Prostate gland (tissue), 2 donors: ENCODE measurements at regions not wholly inside any gene's neighbourhood (a gene's known extent, or its start where the extent isn't known, plus 50 kb on each side); places are given as distances from the start of the nearest gene placed in this dataset.

Source experiments
- POLR2A ChIP-seq: fragments of 450-650 bp; IDR thresholded peaks from one replicate; pipeline ENCODE4 v1.6.1; 2016; ENCODE audit warnings: antibody characterized with exemption, mild to moderate bottlenecking
- POLR2AphosphoS5 ChIP-seq: sonication (generic); formaldehyde crosslinking; IDR thresholded peaks from one replicate; pipeline ENCODE4 v1.6.1; 2017; ENCODE audit warnings: antibody characterized with exemption
- TF ChIP-seq, protein P1 (sequence below), 4 experiments: fragments of 200-600 bp in 2 of 4; fragments of 450-650 bp in 2 of 4; sonication (generic) in 2 of 4; IDR thresholded peaks; 1 replicate in 3 of 4; 2 replicates in 1 of 4; pipeline ENCODE4 v1.5.1; 2016 to 2019; ENCODE audit warnings: antibody characterized with exemption in 4 of 4, mild to moderate bottlenecking in 2 of 4, moderate library complexity in 2 of 4

DNA sequence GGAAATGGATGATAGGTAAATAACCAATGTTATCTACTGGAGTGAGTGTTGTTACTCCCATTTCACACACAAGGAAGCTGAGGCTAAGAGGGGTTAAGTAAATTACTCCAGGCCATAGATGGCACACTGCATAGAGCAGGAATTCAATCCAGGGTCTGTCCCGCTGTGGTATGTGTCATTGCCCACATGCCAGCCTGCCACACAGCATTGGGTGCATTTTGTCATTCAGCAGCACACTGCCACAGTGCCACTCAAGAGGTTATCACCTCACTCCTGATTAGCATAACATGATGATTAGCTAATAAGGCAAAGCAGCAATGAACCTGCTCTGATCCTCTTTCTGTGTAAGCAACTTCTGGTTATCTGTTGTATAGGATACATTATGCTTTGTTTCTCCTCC, 157.4 kb upstream of the CTNNB1 start:
- TF ChIP-seq, protein P1, sequence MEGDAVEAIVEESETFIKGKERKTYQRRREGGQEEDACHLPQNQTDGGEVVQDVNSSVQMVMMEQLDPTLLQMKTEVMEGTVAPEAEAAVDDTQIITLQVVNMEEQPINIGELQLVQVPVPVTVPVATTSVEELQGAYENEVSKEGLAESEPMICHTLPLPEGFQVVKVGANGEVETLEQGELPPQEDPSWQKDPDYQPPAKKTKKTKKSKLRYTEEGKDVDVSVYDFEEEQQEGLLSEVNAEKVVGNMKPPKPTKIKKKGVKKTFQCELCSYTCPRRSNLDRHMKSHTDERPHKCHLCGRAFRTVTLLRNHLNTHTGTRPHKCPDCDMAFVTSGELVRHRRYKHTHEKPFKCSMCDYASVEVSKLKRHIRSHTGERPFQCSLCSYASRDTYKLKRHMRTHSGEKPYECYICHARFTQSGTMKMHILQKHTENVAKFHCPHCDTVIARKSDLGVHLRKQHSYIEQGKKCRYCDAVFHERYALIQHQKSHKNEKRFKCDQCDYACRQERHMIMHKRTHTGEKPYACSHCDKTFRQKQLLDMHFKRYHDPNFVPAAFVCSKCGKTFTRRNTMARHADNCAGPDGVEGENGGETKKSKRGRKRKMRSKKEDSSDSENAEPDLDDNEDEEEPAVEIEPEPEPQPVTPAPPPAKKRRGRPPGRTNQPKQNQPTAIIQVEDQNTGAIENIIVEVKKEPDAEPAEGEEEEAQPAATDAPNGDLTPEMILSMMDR (IDR thresholded peaks at IDR 0.05) = no peak
- TF ChIP-seq POLR2AphosphoS5 (no peak), POLR2A (no peak)
